ENCODE measurements at regions not wholly inside any gene's neighbourhood (a gene's known extent, or its start where the extent isn't known, plus 50 kb on each side); places are given as distances from the start of the nearest gene placed in this dataset.

DNA sequence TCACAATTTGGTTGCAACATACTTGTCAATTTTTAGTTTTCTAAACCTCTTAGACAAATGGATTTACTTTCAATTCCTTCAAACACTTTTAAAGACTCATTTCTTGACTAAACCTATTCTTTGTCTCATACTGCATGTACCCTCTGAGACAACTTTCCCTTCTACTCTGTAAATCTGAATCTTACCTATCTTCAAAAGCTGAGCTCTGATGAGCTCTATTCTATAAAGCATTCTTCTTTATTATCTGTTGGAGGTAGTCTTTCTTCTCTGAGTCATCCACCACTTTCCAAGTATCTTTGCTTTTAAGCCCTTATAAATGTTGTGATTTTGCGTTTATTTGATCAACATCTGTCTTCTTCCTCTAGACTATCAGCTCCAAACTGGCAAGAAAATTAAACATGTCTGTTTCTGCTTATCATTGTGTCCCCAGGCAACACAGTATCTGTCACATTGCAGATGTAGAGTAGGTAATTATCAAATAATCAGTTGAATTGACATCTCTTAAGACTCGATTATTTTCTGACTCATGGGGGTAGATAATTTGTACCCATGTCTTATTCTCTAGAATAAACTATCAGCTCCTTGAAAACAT is 265.6 kb upstream of the FAR2 start:
- no peak overlapping the region for H3K4me3 ChIP-seq (ENCODE audit: low read depth, low read length)
- no peak for DNase-seq (ENCODE audit: low read depth)
- TF ChIP-seq, protein P1, sequence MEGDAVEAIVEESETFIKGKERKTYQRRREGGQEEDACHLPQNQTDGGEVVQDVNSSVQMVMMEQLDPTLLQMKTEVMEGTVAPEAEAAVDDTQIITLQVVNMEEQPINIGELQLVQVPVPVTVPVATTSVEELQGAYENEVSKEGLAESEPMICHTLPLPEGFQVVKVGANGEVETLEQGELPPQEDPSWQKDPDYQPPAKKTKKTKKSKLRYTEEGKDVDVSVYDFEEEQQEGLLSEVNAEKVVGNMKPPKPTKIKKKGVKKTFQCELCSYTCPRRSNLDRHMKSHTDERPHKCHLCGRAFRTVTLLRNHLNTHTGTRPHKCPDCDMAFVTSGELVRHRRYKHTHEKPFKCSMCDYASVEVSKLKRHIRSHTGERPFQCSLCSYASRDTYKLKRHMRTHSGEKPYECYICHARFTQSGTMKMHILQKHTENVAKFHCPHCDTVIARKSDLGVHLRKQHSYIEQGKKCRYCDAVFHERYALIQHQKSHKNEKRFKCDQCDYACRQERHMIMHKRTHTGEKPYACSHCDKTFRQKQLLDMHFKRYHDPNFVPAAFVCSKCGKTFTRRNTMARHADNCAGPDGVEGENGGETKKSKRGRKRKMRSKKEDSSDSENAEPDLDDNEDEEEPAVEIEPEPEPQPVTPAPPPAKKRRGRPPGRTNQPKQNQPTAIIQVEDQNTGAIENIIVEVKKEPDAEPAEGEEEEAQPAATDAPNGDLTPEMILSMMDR (IDR thresholded peaks at IDR 0.05; ENCODE audit: low read depth, low read length, missing control alignments): no peak

DNA sequence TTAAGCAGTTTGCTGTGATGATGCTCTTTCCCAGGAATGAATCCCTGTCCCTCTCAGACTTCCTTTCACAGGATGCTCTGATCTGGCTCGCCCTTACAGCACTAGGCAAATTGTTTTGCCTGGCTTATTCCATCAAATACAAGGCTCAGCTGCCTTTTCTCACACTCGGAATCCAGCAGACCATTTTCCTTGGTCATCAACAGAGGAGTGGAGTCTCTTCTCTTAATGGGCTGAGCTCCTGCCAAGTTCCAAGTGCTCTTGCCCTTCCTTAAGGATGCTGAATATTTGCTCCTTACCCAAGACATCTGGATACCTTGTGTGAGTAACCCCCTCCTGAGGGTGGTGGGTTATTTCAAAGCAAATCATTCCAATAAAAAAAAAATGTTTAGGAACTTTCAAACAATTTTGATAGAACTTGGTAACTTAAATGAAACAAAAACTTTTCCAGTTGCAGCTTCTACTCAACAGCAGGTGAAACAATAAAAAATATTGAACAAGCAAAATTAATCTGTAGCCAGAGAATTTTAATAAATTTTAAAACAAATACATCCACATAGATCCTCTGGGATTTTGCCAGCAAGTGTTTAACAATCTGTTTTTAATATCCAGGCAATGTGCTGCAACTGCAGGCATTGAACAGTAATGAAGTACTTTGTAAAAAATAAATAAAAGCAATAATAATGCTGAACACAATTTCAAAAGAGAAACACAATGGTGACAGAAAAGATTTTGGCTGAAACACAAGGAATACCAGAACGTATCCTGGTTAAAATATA is 264.0 kb upstream of the FAR2 start:
- no peak overlapping the region for H3K4me3 ChIP-seq (ENCODE audit: low read depth, low read length)
- TF ChIP-seq, protein P1 (IDR thresholded peaks at IDR 0.05; ENCODE audit: low read depth, low read length, missing control alignments): no peak
- no peak for DNase-seq (ENCODE audit: low read depth)

DNA sequence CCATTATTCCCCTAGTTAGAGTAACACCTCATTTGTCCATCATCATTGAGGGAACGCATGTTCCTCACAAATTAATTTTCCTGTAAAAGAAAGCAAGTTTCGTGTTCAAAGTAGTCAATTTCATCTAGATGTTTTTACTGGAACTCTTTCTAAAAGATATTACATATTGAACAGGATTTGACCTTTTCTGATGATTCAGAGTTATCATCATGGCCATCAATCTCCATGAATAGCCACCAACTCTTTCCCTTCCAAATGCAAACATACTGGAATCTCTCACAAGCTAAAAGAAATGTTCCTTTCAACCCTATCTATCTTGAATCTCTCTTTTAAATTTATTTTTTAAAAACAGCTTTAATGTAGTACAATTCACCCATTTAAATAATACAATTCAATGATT is 263.1 kb upstream of the FAR2 start:
- DNase-seq (ENCODE audit: low read depth): no peak
- TF ChIP-seq, protein P1 (IDR thresholded peaks at IDR 0.05; ENCODE audit: low read depth, low read length, missing control alignments): no peak
- no peak overlapping the region for H3K4me3 ChIP-seq (ENCODE audit: low read depth, low read length)

DNA sequence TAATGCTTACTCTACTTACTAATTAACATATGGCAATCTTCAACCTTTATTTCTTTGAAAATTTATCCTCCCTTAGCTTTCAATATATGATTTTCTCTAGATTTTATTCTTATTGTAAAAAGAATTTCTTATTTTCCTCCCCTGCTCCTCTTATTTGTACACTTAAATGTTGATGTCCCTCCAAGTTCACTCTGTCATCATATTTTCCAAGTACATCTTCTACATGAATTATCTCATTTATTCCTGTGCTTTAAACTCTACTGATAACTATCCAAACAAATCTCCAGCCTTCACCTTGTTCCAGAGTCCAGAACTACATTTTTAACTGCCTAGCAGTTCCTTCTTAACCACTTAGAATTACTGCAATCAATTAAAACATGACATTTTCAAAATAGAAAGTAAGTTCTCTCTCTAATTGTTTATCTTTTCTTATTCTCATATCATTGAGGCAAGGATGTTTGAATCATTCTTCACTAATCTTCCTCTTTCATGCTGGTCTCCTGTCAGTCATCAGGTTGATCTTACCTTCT is 261.6 kb upstream of the FAR2 start:
- TF ChIP-seq, protein P1 (IDR thresholded peaks at IDR 0.05; ENCODE audit: low read depth, low read length, missing control alignments): no peak
- DNase-seq (ENCODE audit: low read depth): no peak
- no peak overlapping the region for H3K4me3 ChIP-seq (ENCODE audit: low read depth, low read length)

DNA sequence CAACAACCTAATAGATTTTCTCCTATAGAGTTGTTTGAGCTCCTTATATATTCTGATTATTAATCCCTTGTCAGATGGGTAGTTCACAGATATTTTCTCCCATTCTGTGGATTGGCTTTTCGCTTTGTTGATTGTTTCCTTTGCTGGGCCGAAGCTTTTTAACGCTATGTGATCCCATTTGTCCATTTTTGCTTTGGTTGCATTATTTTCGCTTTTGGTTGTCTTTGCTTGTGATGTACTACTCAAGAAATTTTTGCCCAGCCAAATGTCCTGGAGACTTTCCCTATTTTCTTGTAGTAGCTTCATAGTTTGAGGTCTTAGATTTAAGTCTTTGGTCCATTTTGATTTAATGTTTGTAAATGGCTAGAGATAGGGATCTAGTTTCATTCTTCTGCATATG is 258.4 kb upstream of the FAR2 start:
- TF ChIP-seq, protein P1 (IDR thresholded peaks at IDR 0.05; ENCODE audit: low read depth, low read length, missing control alignments): no peak
- H3K4me3 ChIP-seq (ENCODE audit: low read depth, low read length): no peak overlapping the region
- DNase-seq (ENCODE audit: low read depth): no peak

DNA sequence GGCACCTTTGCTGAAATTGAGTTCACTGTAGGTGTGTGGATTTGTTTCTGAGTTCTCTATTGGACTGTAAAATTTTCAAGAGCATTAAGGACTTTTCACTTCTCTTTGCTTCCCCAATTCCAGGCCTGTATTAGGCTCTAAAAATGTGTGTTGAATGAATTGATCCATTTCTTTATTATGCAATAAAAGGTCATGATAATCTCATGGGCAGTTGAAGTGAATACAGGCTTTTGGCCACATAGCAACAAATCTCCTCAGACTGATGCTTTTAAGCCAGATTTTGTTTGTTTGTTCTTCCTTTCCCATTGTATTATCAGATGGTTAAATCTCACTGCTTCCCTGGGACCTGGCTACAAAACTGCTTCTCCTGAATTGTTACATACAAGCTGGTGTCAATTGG is 258.0 kb upstream of the FAR2 start:
- TF ChIP-seq, protein P1 (IDR thresholded peaks at IDR 0.05; ENCODE audit: low read depth, low read length, missing control alignments): no peak
- DNase-seq (ENCODE audit: low read depth): no peak
- H3K4me3 ChIP-seq (ENCODE audit: low read depth, low read length): no peak overlapping the region

Data from GM12864 (cell line).